ENCODE measurements at regions not wholly inside any gene's neighbourhood (a gene's known extent, or its start where the extent isn't known, plus 50 kb on each side); places are given as distances from the start of the nearest gene placed in this dataset.

DNA sequence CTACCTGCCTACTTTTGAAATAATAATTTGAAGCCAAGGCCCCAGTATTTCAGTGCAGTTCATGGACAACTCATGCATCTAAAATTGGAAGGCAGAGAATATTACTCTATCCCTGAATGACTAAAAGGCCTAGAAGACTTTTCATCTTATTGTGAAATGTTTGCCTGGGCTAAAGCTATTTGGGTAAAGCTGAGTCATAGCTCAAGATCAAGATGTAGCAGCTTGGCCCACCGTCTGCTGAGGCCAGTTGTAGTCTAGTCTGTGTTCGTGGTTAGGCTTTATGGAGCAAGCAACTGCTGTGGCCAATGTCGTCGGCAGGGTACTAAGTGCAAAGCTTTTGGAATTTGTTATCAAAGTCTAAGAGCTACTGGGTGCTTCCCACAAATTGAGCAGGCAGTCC lies 929.1 kb downstream of the RAB28 start:
- WGBS, 2 experiments (ENCODE audit: insufficient coverage in 2 of 2): 86 to 89% methylated on average over 4 of the region's 4 CpGs
- Histone ChIP-seq H3K36me3 (ENCODE audit: control insufficient read depth, insufficient read depth, low read length) (no peaks in the 10 kb centered on the region), H3K27ac (ENCODE audit: low read depth, low read length, severe bottlenecking) (no peak overlapping the region), H3K4me1 (ENCODE audit: control insufficient read depth, insufficient read depth, low read length, poor library complexity, severe bottlenecking) (no peaks in the 10 kb centered on the region), H3K9me3 (ENCODE audit: control insufficient read depth, low read length) (no peaks in the 10 kb centered on the region), H3K4me3 (ENCODE audit: extremely low read depth, insufficient read depth, low read length, poor library complexity, severe bottlenecking) (no peak overlapping the region)

- H3K9me3 ChIP-seq (ENCODE audit: control insufficient read depth, low read length): no peaks in the 10 kb centered on the region
- H3K27ac ChIP-seq (ENCODE audit: low read depth, low read length, severe bottlenecking): no peak overlapping the region
- 100% methylated on average over 1 of the region's 4 CpGs; no CpG with 5 or more reads in 1 of the 2 experiments for WGBS, 2 experiments (ENCODE audit: insufficient coverage in 2 of 2)
- H3K36me3 ChIP-seq (ENCODE audit: control insufficient read depth, insufficient read depth, low read length): no peaks in the 10 kb centered on the region
- H3K4me1 ChIP-seq (ENCODE audit: control insufficient read depth, insufficient read depth, low read length, poor library complexity, severe bottlenecking): no peaks in the 10 kb centered on the region
- H3K4me3 ChIP-seq (ENCODE audit: extremely low read depth, insufficient read depth, low read length, poor library complexity, severe bottlenecking): no peak overlapping the region
These were observed 935.5 kb downstream of the RAB28 start for GRCh38 chr4:12548678-12549077.

DNA sequence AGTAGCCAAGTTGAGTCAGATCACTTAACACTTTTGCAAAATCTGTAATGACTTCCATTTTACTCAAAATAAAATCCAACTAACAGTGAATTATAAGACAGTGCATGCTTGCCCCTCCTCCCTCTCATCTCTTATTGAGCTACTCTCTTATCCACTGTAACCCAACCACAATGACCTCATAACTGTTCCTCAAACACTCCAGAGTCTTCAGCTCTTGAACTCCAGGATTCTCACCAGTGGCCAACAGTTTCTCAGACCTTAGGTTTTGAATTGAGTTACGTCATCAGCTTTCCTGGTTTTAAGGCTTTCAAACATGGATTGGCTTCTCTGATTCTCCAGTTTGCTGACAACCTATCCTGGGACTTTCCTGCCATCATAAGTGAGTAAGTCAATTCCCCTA lies 938.3 kb downstream of the RAB28 start:
- H3K9me3 ChIP-seq (ENCODE audit: control insufficient read depth, low read length): no peaks in the 10 kb centered on the region
- no peak overlapping the region for H3K4me3 ChIP-seq (ENCODE audit: extremely low read depth, insufficient read depth, low read length, poor library complexity, severe bottlenecking)
- no peaks in the 10 kb centered on the region for H3K36me3 ChIP-seq (ENCODE audit: control insufficient read depth, insufficient read depth, low read length)
- 50 to 55% methylated on average over 1 of the region's 1 CpG for WGBS, 2 experiments (ENCODE audit: insufficient coverage in 2 of 2)
- no peaks in the 10 kb centered on the region for H3K4me1 ChIP-seq (ENCODE audit: control insufficient read depth, insufficient read depth, low read length, poor library complexity, severe bottlenecking)
- H3K27ac ChIP-seq (ENCODE audit: low read depth, low read length, severe bottlenecking): no peak overlapping the region

DNA sequence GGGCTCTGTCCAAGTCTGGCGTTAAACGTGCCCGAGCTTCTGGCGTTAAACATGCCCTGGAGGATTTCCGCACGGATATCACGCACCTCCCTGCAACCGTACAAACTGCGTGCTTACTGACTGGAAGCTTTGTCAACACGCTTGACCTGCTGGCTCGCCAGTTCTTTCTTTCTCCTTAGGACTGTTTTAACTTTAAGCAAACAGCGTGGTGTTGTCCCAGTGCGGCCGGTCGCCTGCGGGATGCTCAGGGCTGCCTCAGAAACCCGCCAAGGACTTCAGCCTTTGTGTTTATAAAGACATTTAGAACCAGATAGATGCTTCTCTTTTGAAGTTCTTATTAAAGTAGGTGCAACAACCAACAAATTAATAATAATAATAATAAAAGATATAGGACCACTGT lies 946.0 kb downstream of the RAB28 start:
- H3K4me1 ChIP-seq (ENCODE audit: control insufficient read depth, insufficient read depth, low read length, poor library complexity, severe bottlenecking): no peaks in the 10 kb centered on the region
- H3K9me3 ChIP-seq (ENCODE audit: control insufficient read depth, low read length): no peaks in the 10 kb centered on the region
- no peak overlapping the region for H3K4me3 ChIP-seq (ENCODE audit: extremely low read depth, insufficient read depth, low read length, poor library complexity, severe bottlenecking)
- 92 to 96% methylated on average over 11 to 17 of the region's 17 CpGs for WGBS, 2 experiments (ENCODE audit: insufficient coverage in 2 of 2)
- no peaks in the 10 kb centered on the region for H3K36me3 ChIP-seq (ENCODE audit: control insufficient read depth, insufficient read depth, low read length)
- no peak overlapping the region for H3K27ac ChIP-seq (ENCODE audit: low read depth, low read length, severe bottlenecking)

- no peak overlapping the region for H3K4me3 ChIP-seq (ENCODE audit: extremely low read depth, insufficient read depth, low read length, poor library complexity, severe bottlenecking)
- no CpG with 5 or more reads among the region's 1 CpG for WGBS, 2 experiments (ENCODE audit: insufficient coverage in 2 of 2)
These were observed 949.5 kb downstream of the RAB28 start for GRCh38 chr4:12534684-12535083.

GRCh38 chr4:12519426-12519825 lies 964.7 kb downstream of the RAB28 start:
- Histone ChIP-seq H3K4me1 (ENCODE audit: control insufficient read depth, insufficient read depth, low read length, poor library complexity, severe bottlenecking) (no peaks in the 10 kb centered on the region), H3K4me3 (ENCODE audit: extremely low read depth, insufficient read depth, low read length, poor library complexity, severe bottlenecking) (no peak overlapping the region), H3K9me3 (ENCODE audit: control insufficient read depth, low read length) (peaks cover 1% of the 10 kb centered on the region), H3K36me3 (ENCODE audit: control insufficient read depth, insufficient read depth, low read length) (no peaks in the 10 kb centered on the region), H3K27ac (ENCODE audit: low read depth, low read length, severe bottlenecking) (no peak overlapping the region)

More at GRCh38 chr4:12534684-12535083, 949.5 kb downstream of the RAB28 start:
- Histone ChIP-seq H3K36me3 (ENCODE audit: control insufficient read depth, insufficient read depth, low read length) (no peaks in the 10 kb centered on the region), H3K4me1 (ENCODE audit: control insufficient read depth, insufficient read depth, low read length, poor library complexity, severe bottlenecking) (no peaks in the 10 kb centered on the region), H3K27ac (ENCODE audit: low read depth, low read length, severe bottlenecking) (no peak overlapping the region), H3K9me3 (ENCODE audit: control insufficient read depth, low read length) (no peaks in the 10 kb centered on the region)

DNA sequence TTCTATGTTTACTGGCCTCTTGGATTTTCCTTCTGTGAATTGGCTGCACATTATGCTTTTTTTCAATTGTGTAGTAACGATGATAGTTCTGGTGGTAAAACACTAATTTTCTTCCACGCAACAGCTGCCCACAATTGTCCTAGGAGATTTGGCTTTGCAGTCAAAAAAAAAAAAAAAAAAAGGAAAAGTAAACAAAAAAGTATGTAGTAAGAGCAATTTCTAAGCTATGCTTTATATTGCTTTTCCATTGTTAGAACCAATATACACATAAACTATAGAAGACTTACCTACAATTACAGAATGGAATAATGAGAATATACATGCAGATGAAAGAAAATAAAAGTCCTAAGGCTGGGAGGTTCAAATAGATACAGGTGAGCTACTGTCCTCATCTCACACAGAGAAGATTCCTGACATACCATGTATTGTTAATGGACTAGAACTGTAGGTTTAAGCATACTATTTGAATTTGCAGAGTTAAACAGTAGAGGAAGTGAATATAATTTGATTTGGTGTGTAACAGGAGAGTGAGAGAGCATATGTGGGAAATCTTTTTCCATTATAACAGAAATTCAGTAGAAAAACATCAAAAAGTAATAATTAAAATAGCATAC lies 976.2 kb downstream of the RAB28 start:
- Histone ChIP-seq H3K9me3 (ENCODE audit: control insufficient read depth, low read length) (no peaks in the 10 kb centered on the region), H3K27ac (ENCODE audit: low read depth, low read length, severe bottlenecking) (no peak overlapping the region), H3K4me3 (ENCODE audit: extremely low read depth, insufficient read depth, low read length, poor library complexity, severe bottlenecking) (no peak overlapping the region), H3K4me1 (ENCODE audit: control insufficient read depth, insufficient read depth, low read length, poor library complexity, severe bottlenecking) (no peaks in the 10 kb centered on the region), H3K36me3 (ENCODE audit: control insufficient read depth, insufficient read depth, low read length) (no peaks in the 10 kb centered on the region)
- WGBS, 2 experiments (ENCODE audit: insufficient coverage in 2 of 2): 100% methylated on average over 1 of the region's 2 CpGs; no CpG with 5 or more reads in 1 of the 2 experiments

DNA sequence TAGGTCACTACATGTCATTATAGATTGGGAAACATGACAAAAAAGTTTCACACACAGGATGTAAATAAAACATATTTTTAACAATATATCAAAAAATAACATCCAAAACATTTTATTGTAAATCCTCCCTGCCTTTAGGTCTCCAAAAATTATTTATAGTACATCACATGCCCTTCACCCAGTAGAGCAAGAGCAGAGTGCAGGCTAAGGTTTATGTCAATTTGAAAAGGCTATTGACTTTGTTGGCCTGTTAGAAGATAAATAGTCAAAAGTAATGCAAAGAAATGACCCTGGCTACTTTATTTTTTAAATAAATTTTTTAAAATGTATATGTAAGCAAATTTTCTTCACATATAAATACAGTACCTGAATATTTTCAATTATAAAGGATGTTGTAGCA lies 983.7 kb downstream of the RAB28 start:
- H3K9me3 ChIP-seq (ENCODE audit: control insufficient read depth, low read length): no peaks in the 10 kb centered on the region
- no peak overlapping the region for H3K27ac ChIP-seq (ENCODE audit: low read depth, low read length, severe bottlenecking)
- no peak overlapping the region for H3K4me3 ChIP-seq (ENCODE audit: extremely low read depth, insufficient read depth, low read length, poor library complexity, severe bottlenecking)
- H3K36me3 ChIP-seq (ENCODE audit: control insufficient read depth, insufficient read depth, low read length): no peaks in the 10 kb centered on the region
- peaks cover 2% of the 10 kb centered on the region for H3K4me1 ChIP-seq (ENCODE audit: control insufficient read depth, insufficient read depth, low read length, poor library complexity, severe bottlenecking)

- Histone ChIP-seq H3K4me3 (ENCODE audit: extremely low read depth, insufficient read depth, low read length, poor library complexity, severe bottlenecking) (no peak overlapping the region), H3K27ac (ENCODE audit: low read depth, low read length, severe bottlenecking) (no peak overlapping the region), H3K9me3 (ENCODE audit: control insufficient read depth, low read length) (no peaks in the 10 kb centered on the region), H3K36me3 (ENCODE audit: control insufficient read depth, insufficient read depth, low read length) (no peaks in the 10 kb centered on the region), H3K4me1 (ENCODE audit: control insufficient read depth, insufficient read depth, low read length, poor library complexity, severe bottlenecking) (peaks cover 2% of the 10 kb centered on the region)
- WGBS, 2 experiments (ENCODE audit: insufficient coverage in 2 of 2): 85 to 86% methylated on average over 2 of the region's 2 CpGs
These were observed 984.4 kb downstream of the RAB28 start for GRCh38 chr4:12499693-12500092.

GRCh38 chr4:12495211-12495610 lies 988.9 kb downstream of the RAB28 start:
- H3K4me1 ChIP-seq (ENCODE audit: control insufficient read depth, insufficient read depth, low read length, poor library complexity, severe bottlenecking): peaks cover 2% of the 10 kb centered on the region
- H3K27ac ChIP-seq (ENCODE audit: low read depth, low read length, severe bottlenecking): no peak overlapping the region
- H3K9me3 ChIP-seq (ENCODE audit: control insufficient read depth, low read length): no peaks in the 10 kb centered on the region
- no peaks in the 10 kb centered on the region for H3K36me3 ChIP-seq (ENCODE audit: control insufficient read depth, insufficient read depth, low read length)
- H3K4me3 ChIP-seq (ENCODE audit: extremely low read depth, insufficient read depth, low read length, poor library complexity, severe bottlenecking): no peak overlapping the region

DNA sequence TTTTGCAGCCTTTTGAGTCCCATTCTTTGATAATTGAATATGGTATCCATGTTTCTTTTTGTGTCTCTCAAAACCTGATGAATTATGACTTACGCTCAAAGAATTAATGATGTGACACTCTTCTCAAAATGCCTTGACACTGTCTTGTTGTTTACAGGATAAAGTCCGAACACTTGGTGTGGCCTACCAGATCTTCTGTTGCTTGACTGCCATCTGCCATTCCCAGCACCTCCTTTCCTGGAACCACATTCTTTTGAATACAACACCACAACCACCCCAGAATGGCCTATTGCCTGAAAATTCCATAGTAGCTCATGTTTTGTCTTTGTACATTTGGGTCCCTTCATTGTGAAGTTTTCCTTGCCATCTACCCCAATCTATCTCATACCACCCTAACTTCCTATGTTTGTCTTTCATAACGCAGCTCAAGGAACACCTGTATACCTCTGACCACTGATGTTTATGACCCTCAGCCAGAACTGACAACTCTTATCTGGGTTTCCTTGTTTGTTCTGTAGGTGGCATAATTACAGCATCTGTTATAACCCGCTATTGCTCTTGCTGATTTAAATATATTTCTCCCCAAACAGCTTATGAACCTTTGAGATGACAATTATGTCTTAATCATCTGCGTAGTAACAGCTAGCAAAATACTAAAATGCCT lies 991.3 kb downstream of the RAB28 start:
- H3K4me3 ChIP-seq (ENCODE audit: extremely low read depth, insufficient read depth, low read length, poor library complexity, severe bottlenecking): no peak overlapping the region
- no peaks in the 10 kb centered on the region for H3K9me3 ChIP-seq (ENCODE audit: control insufficient read depth, low read length)
- WGBS, 2 experiments (ENCODE audit: insufficient coverage in 2 of 2): 79 to 96% methylated on average over 3 to 4 of the region's 5 CpGs
- peaks cover 8% of the 10 kb centered on the region for H3K4me1 ChIP-seq (ENCODE audit: control insufficient read depth, insufficient read depth, low read length, poor library complexity, severe bottlenecking)
- no peaks in the 10 kb centered on the region for H3K36me3 ChIP-seq (ENCODE audit: control insufficient read depth, insufficient read depth, low read length)
- H3K27ac ChIP-seq (ENCODE audit: low read depth, low read length, severe bottlenecking): no peak overlapping the region
